Upper lobe of left lung (tissue), 4 donors: ENCODE measurements at regions not wholly inside any gene's neighbourhood (a gene's known extent, or its start where the extent isn't known, plus 50 kb on each side); places are given as distances from the start of the nearest gene placed in this dataset.

Experiments
- EP300 ChIP-seq, 4 donors: sonication (generic); formaldehyde crosslinking; IDR thresholded peaks; one replicate each; pipeline ENCODE4 v1.5.1; 2017; ENCODE audit warnings: antibody characterized with exemption in 4 of 4, control low read depth in 2 of 4
- POLR2AphosphoS5 ChIP-seq, 2 donors: sonication (generic); formaldehyde crosslinking; IDR thresholded peaks; one replicate each; pipeline ENCODE4 v1.5.1; 2017; ENCODE audit warnings: antibody characterized with exemption in 2 of 2
- TF ChIP-seq, protein P1 (sequence below), 6 experiments: fragments of 450-650 bp in 4 of 6; fragments of 200-600 bp in 2 of 6; sonication (generic) in 2 of 6; IDR thresholded peaks; one replicate each; pipeline ENCODE4 v1.5.1; 2016 to 2019; ENCODE audit warnings: antibody characterized with exemption in 6 of 6

DNA sequence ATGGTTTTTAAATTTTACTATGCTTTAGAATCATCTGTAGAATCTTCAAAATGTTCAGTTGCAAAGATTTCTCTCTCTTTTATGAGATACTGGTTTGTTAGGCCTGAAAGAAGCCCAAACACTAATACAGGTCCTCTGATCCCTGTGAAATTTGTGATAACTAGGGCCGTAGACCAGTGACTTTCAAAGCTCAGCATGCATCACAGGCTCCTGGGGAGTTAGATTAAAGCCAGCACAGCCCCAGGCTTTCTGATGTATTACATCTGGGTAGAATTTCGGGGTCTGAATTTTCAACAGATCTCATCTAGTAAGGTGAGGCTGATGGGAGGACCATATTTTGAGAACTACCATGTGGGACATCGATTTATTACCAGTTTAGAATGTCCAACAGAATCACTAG, 194.1 kb upstream of the PTPRD start:
- no peak for TF ChIP-seq POLR2AphosphoS5 (IDR thresholded peaks at IDR 0.05)
- TF ChIP-seq, protein P1, sequence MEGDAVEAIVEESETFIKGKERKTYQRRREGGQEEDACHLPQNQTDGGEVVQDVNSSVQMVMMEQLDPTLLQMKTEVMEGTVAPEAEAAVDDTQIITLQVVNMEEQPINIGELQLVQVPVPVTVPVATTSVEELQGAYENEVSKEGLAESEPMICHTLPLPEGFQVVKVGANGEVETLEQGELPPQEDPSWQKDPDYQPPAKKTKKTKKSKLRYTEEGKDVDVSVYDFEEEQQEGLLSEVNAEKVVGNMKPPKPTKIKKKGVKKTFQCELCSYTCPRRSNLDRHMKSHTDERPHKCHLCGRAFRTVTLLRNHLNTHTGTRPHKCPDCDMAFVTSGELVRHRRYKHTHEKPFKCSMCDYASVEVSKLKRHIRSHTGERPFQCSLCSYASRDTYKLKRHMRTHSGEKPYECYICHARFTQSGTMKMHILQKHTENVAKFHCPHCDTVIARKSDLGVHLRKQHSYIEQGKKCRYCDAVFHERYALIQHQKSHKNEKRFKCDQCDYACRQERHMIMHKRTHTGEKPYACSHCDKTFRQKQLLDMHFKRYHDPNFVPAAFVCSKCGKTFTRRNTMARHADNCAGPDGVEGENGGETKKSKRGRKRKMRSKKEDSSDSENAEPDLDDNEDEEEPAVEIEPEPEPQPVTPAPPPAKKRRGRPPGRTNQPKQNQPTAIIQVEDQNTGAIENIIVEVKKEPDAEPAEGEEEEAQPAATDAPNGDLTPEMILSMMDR (IDR thresholded peaks at IDR 0.05) = no peak
- no peak for TF ChIP-seq EP300 (IDR thresholded peaks at IDR 0.05)
